A549 (cell line): ENCODE measurements at regions not wholly inside any gene's neighbourhood (a gene's known extent, or its start where the extent isn't known, plus 50 kb on each side); places are given as distances from the start of the nearest gene placed in this dataset.

Source experiments
- ATAC-seq, 2 experiments: fragments of 200-7000 bp in 1 of 2; fragments of >200 bp in 1 of 2; cut with Nextera tagmentation in 1 of 2; cut with Tn5 transposase in 1 of 2; 3 replicates each; pipeline versions ENCODE4 v1.8.0 to v1.9.1; 2018 to 2020; ENCODE audit warnings: mild to moderate bottlenecking in 1 of 2, moderate library complexity in 1 of 2
- CTCF ChIA-PET: fragments of 300-600 bp; sonication (Branson Sonifier 250); formaldehyde crosslinking; extraction: SDS; loops from one replicate; lab custom pipeline; 2021; ENCODE audit warnings: antibody characterized with exemption, inconsistent platforms; lab: Yijun Ruan, JAX
- POLR2A ChIA-PET: fragments of 350-600 bp; formaldehyde crosslinking; extraction: SDS; loops from one replicate; lab custom pipeline; 2021; ENCODE audit warnings: antibody characterized with exemption, inconsistent platforms; lab: Yijun Ruan, JAX
- DNase-seq, 2 experiments: peaks; one replicate each; pipeline versions ENCODE4 v3.0.0 to v3.0.0-alpha.2; 2011 to 2016; ENCODE audit warnings: low read depth in 1 of 2, low spot score in 1 of 2
- FAIRE-seq: peaks from 2 replicates; lab custom pipeline; 2011; peaks lifted over from hg19 to GRCh38; lab: Jason Lieb, UNC
- H3K27ac ChIP-seq, 2 experiments: fragments of >200 bp; sonication (Bioruptor Twin); formaldehyde crosslinking; 3 replicates each; pipeline ENCODE4 v1.5.1; 2016 to 2017
- H3K4me1 ChIP-seq: fragments of >200 bp; sonication (Bioruptor Twin); formaldehyde crosslinking; 3 replicates; pipeline ENCODE4 v1.6.1; 2016
- H3K4me2 ChIP-seq: fragments of >200 bp; sonication (Bioruptor Twin); formaldehyde crosslinking; 3 replicates; pipeline ENCODE4 v1.6.1; 2016
- H3K4me3 ChIP-seq: fragments of >200 bp; sonication (Bioruptor Twin); formaldehyde crosslinking; 3 replicates; pipeline ENCODE4 v1.5.1; 2016
- H3K9me3 ChIP-seq: fragments of >200 bp; sonication (Bioruptor Twin); formaldehyde crosslinking; 3 replicates; pipeline ENCODE4 v1.6.1; 2016
- BHLHE40 ChIP-seq: IDR thresholded peaks from 2 replicates; pipeline ENCODE4 v1.6.1; 2012; ENCODE audit warnings: low read depth, low read length, inconsistent platforms
- CEBPB ChIP-seq, 2 experiments: fragments of >200 bp in 1 of 2; sonication (Bioruptor Twin) in 1 of 2; formaldehyde crosslinking in 1 of 2; IDR thresholded peaks; 2 replicates each; pipeline ENCODE4 v1.6.1; 2012 to 2016
- CTCF ChIP-seq: fragments of >200 bp; sonication (Bioruptor Twin); formaldehyde crosslinking; IDR thresholded peaks from 3 replicates; pipeline ENCODE4 v1.5.1; 2016
- EHF ChIP-seq: fragments of 250-450 bp; sonication (Bioruptor Pico); IDR thresholded peaks from 2 replicates; pipeline ENCODE4 v1.5.0; 2020; ENCODE audit warnings: mild to moderate bottlenecking
- EP300 ChIP-seq, 2 experiments: fragments of >200 bp; sonication (Bioruptor Twin); formaldehyde crosslinking; IDR thresholded peaks; 2 replicates in 1 of 2; 3 replicates in 1 of 2; pipeline ENCODE4 v1.6.1; 2016 to 2017
- ESRRA ChIP-seq: fragments of 150-350 bp; IDR thresholded peaks from 2 replicates; pipeline ENCODE4 v1.6.1; 2014; ENCODE audit warnings: mild to moderate bottlenecking, low read length, borderline replicate concordance
- FOSB ChIP-seq: fragments of 250-450 bp; sonication (Bioruptor Pico); IDR thresholded peaks from 2 replicates; pipeline ENCODE4 v1.5.0; 2020; ENCODE audit warnings: mild to moderate bottlenecking, moderate library complexity
- HES2 ChIP-seq: fragments of >200 bp; sonication (Bioruptor Twin); formaldehyde crosslinking; IDR thresholded peaks from 2 replicates; pipeline ENCODE4 v1.6.1; 2016
- HMGXB4 ChIP-seq: fragments of 250-450 bp; sonication (Bioruptor Pico); IDR thresholded peaks from 2 replicates; pipeline ENCODE4 v1.5.0; 2021; ENCODE audit warnings: mild to moderate bottlenecking, moderate library complexity, borderline replicate concordance
- HOXB5 ChIP-seq: fragments of 250-450 bp; sonication (Bioruptor Pico); IDR thresholded peaks from 2 replicates; pipeline ENCODE4 v1.5.0; 2020; ENCODE audit warnings: mild to moderate bottlenecking, moderate library complexity
- JUNB ChIP-seq: fragments of >200 bp; sonication (Bioruptor Twin); formaldehyde crosslinking; IDR thresholded peaks from 2 replicates; pipeline ENCODE4 v1.6.1; 2016
- KDM1A ChIP-seq: fragments of 200-600 bp; sonication (generic); IDR thresholded peaks from 2 replicates; pipeline ENCODE4 v1.6.1; 2016; ENCODE audit warnings: low read depth, mild to moderate bottlenecking
- KDM5A ChIP-seq: fragments of 200-600 bp; sonication (generic); IDR thresholded peaks from 2 replicates; pipeline ENCODE4 v1.6.1; 2016; ENCODE audit warnings: antibody characterized with exemption, mild to moderate bottlenecking
- MAZ ChIP-seq: fragments of 150-350 bp; IDR thresholded peaks from 2 replicates; pipeline ENCODE4 v1.6.1; 2014; ENCODE audit warnings: antibody characterized with exemption, low read depth, low read length, borderline replicate concordance
- MYC ChIP-seq: IDR thresholded peaks from 2 replicates; pipeline ENCODE4 v1.6.1; 2012; ENCODE audit warnings: mild to moderate bottlenecking, inconsistent platforms, low read length, improper control_type of control experiment, borderline replicate concordance
- NR3C1 ChIP-seq: fragments of >200 bp; sonication (Bioruptor Twin); formaldehyde crosslinking; IDR thresholded peaks from 3 replicates; pipeline ENCODE4 v1.6.1; 2017
- PBX3 ChIP-seq: IDR thresholded peaks from 2 replicates; pipeline ENCODE4 v1.6.1; 2012
- PHF8 ChIP-seq: fragments of 200-600 bp; sonication (generic); IDR thresholded peaks from 2 replicates; pipeline ENCODE4 v1.6.1; 2016; ENCODE audit warnings: low read depth, mild to moderate bottlenecking, antibody characterized with exemption, moderate library complexity, borderline replicate concordance
- RARB ChIP-seq: fragments of 250-450 bp; sonication (Bioruptor Pico); IDR thresholded peaks from 2 replicates; pipeline ENCODE4 v1.8.0; 2021; ENCODE audit warnings: mild to moderate bottlenecking, moderate library complexity
- RCOR1 ChIP-seq: fragments of 150-350 bp; IDR thresholded peaks from 2 replicates; pipeline ENCODE4 v1.6.1; 2014; ENCODE audit warnings: antibody characterized with exemption, low read length, low read depth
- RFX5 ChIP-seq: fragments of 450-650 bp; IDR thresholded peaks from 2 replicates; pipeline ENCODE4 v1.7.1; 2014; ENCODE audit warnings: antibody characterized with exemption, mild to moderate bottlenecking, moderate library complexity
- SMC3 ChIP-seq: fragments of >200 bp; sonication (Bioruptor Twin); formaldehyde crosslinking; IDR thresholded peaks from 3 replicates; pipeline ENCODE4 v1.6.1; 2018; ENCODE audit warnings: inconsistent platforms
- TP53 ChIP-seq: fragments of 250-450 bp; sonication (Bioruptor Pico); IDR thresholded peaks from 2 replicates; pipeline ENCODE4 v1.5.0; 2021; ENCODE audit warnings: mild to moderate bottlenecking, moderate library complexity
- ZFP36 ChIP-seq: fragments of 450-650 bp; IDR thresholded peaks from 2 replicates; pipeline ENCODE4 v1.6.1; 2014; ENCODE audit warnings: borderline replicate concordance; ENCODE audit not compliant: partially characterized antibody
- ZSCAN20 ChIP-seq: fragments of 250-450 bp; sonication (Bioruptor Pico); IDR thresholded peaks from 2 replicates; pipeline ENCODE4 v1.8.0; 2022; ENCODE audit warnings: mild to moderate bottlenecking, moderate library complexity
- WGBS: methylation state at CpG from one replicate; pipeline ENCODE4 v1.1.6; 2017; ENCODE audit errors: missing lambda C conversion rate; 5-methylcytosine and 5-hydroxymethylcytosine counted together
- TF ChIP-seq, protein P1 (sequence below): IDR thresholded peaks from 2 replicates; pipeline ENCODE4 v1.6.1; 2012; ENCODE audit warnings: low read depth, borderline replicate concordance
- TF ChIP-seq, protein P2 (sequence below): fragments of 150-350 bp; IDR thresholded peaks from 2 replicates; pipeline ENCODE4 v1.6.1; 2014; ENCODE audit warnings: low read depth, mild to moderate bottlenecking, low read length

GRCh38 chr14:71714225-71714624 lies 218.0 kb upstream of the RGS6 start:
- DNase-seq (no peak), ATAC-seq (no peak), FAIRE-seq (no peak)
- WGBS, result 92% methylated on average over 1 of the region's 1 CpG
- CTCF ChIA-PET, result no interaction called here
- no peak for TF ChIP-seq RARB
- no peak for TF ChIP-seq ZFP36
- TF ChIP-seq JUNB, result no peak
- no peak for TF ChIP-seq FOSB (CRISPR knock-in tag)
- no peak for TF ChIP-seq CEBPB (IDR thresholded peaks at IDR 0.05)
- no peak for TF ChIP-seq HES2
- no peak for TF ChIP-seq EHF (CRISPR knock-in tag)
- TF ChIP-seq TP53 (CRISPR knock-in tag), result no peak
- no peak for TF ChIP-seq SMC3
- TF ChIP-seq NR3C1, result no peak
- TF ChIP-seq, protein P1, sequence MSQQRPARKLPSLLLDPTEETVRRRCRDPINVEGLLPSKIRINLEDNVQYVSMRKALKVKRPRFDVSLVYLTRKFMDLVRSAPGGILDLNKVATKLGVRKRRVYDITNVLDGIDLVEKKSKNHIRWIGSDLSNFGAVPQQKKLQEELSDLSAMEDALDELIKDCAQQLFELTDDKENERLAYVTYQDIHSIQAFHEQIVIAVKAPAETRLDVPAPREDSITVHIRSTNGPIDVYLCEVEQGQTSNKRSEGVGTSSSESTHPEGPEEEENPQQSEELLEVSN, result no peak
- TF ChIP-seq PBX3, result no peak
- no peak for TF ChIP-seq ZSCAN20 (CRISPR knock-in tag)
- TF ChIP-seq EP300 (IDR thresholded peaks at IDR 0.05), result no peak
- TF ChIP-seq BHLHE40, result no peak
- no peak for TF ChIP-seq HOXB5 (CRISPR knock-in tag)
- TF ChIP-seq RFX5, result no peak
- TF ChIP-seq MAZ, result no peak
- POLR2A ChIA-PET, result no interaction called here
- Histone ChIP-seq H3K4me3 (no peak overlapping the region), H3K27ac (no peak overlapping the region), H3K9me3 (no peaks in the 10 kb centered on the region), H3K4me2 (no peak overlapping the region), H3K4me1 (no peaks in the 10 kb centered on the region)

DNA sequence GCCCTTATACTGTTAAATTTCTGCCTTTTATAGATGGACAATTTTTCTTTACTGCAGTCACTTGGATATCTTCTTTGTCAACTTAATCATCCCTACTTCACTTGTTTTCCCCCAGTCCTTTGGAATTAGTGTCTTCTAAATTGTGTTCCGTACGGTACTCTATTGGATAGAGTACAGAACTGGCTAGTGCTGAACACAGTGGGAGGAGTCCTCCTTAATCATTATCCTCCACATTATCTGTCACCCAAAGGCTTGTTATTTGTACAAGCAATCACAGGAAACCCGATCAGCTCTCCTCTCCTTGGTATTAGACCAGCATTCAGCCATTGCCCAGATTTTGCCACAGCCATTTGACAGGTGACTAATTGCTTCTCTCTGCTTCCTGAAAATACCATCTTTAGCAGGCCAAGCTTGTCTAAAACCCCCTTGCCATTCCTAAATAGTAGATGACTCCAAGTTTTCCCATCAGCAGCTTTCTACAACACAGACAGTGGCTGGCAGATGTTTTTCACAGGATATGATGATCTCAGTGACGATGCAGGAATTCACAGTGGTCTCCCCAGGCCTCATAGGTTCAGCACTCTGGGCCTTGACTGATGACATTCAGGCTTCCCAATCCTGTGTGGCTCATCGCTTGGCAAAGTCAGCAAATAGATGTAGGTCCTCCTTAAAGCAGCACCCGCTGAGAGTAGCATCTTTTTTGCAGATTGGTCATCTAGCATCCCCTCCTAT lies 216.0 kb upstream of the RGS6 start:
- ATAC-seq, result no peak
- no peaks in the 10 kb centered on the region for H3K4me1 ChIP-seq
- H3K4me3 ChIP-seq, result no peak overlapping the region
- H3K4me2 ChIP-seq, result no peak overlapping the region
- POLR2A ChIA-PET, result no interaction called here
- H3K27ac ChIP-seq, result no peak overlapping the region
- TF ChIP-seq ZSCAN20 (CRISPR knock-in tag) (no peak), RCOR1 (no peak)
- H3K9me3 ChIP-seq, result no peaks in the 10 kb centered on the region
- WGBS, result 75% methylated on average over 6 of the region's 6 CpGs
- DNase-seq, result no peak
- CTCF ChIA-PET, result interaction anchor here (0.7 kb wide), 1 partner anchor 37 kb away, joined by 3 read pairs; no protein-coding TSS in a partner anchor
- no peak for FAIRE-seq

DNA sequence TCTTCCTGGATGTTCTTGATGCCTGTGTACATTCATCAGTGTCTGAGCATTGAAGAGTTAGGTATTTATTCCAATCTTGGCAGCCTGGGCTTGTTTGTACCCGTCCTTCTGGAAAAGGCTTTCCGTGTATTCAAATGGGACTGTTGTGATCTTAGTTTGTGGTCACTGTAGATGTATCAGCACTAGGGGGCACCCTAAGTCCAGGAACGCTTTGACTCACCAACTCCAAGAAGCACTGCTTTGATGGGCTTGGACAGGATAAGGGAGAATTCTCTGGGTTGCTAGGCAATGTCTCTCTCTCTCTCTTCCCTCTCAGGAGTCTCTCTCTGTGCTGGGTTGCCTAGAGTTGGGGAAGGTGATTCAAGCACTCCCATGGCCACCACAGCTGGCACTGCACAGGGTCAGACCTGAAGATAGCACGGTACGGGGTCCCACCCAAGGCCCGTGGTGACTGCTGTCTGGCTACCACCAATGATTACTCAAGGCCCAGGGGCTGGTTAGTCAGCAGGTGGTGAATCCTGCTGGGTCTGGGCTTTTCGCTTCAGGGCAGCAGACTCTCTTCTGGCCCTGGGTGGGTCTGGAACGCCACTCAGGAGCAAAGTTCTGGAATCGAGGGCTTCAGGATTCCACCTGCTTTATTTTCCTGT lies 211.1 kb upstream of the RGS6 start:
- FAIRE-seq (peak; percentile 46), ATAC-seq (peak; percentile 59 to 92; a peak in 5 of 6 replicates), DNase-seq (peak; percentile 43 to 71)
- H3K4me2 ChIP-seq, result no peak overlapping the region
- H3K4me3 ChIP-seq, result no peak overlapping the region
- POLR2A ChIA-PET, result no interaction called here
- WGBS, result 63% methylated on average over 9 of the region's 9 CpGs
- H3K9me3 ChIP-seq, result no peaks in the 10 kb centered on the region
- no peak overlapping the region for H3K27ac ChIP-seq
- CTCF ChIA-PET, result interaction anchor here (0.7 to 2.5 kb wide), 5 partner anchors 12 to 700 kb away, joined by 3 to 11 read pairs (median 6); no protein-coding TSS in a partner anchor
- no peaks in the 10 kb centered on the region for H3K4me1 ChIP-seq
- TF ChIP-seq ESRRA (no peak), MAZ (no peak), PHF8 (no peak), HMGXB4 (CRISPR knock-in tag) (no peak), KDM5A (no peak), MYC (no peak), CTCF (peak; percentile 46), KDM1A (no peak), ZSCAN20 (CRISPR knock-in tag) (no peak), JUNB (no peak), SMC3 (peak; percentile 44; the same call in 2 of the 3 replicates)
- TF ChIP-seq, protein P2, sequence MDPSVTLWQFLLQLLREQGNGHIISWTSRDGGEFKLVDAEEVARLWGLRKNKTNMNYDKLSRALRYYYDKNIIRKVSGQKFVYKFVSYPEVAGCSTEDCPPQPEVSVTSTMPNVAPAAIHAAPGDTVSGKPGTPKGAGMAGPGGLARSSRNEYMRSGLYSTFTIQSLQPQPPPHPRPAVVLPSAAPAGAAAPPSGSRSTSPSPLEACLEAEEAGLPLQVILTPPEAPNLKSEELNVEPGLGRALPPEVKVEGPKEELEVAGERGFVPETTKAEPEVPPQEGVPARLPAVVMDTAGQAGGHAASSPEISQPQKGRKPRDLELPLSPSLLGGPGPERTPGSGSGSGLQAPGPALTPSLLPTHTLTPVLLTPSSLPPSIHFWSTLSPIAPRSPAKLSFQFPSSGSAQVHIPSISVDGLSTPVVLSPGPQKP, result no peak
